GM23338 (cell line): ENCODE measurements at regions not wholly inside any gene's neighbourhood (a gene's known extent, or its start where the extent isn't known, plus 50 kb on each side); places are given as distances from the start of the nearest gene placed in this dataset.

Source experiments
- ATAC-seq: fragments of 200-7000 bp; cut with Tn5 transposase; 3 replicates; pipeline ENCODE4 v1.9.1; 2020
- DNase-seq: peaks from one replicate; pipeline ENCODE4 v3.0.0-alpha.2; 2015; ENCODE audit warnings: low spot score
- H2AFZ ChIP-seq: fragments of 200-600 bp; sonication (generic); 2 replicates; pipeline ENCODE4 v1.8.0; 2016; ENCODE audit warnings: antibody characterized with exemption, mild to moderate bottlenecking, moderate library complexity
- H3F3A ChIP-seq: fragments of 200-600 bp; sonication (generic); replicated peaks from 2 replicates; pipeline ENCODE4 v1.8.0; 2017; ENCODE audit warnings: antibody characterized with exemption, mixed run types, low read depth
- H3K27ac ChIP-seq: fragments of 200-600 bp; sonication (generic); 2 replicates; pipeline ENCODE4 v1.6.1; 2016; ENCODE audit warnings: low read depth
- H3K27me3 ChIP-seq: fragments of 200-600 bp; sonication (generic); 2 replicates; pipeline ENCODE4 v1.8.0; 2016; ENCODE audit warnings: mild to moderate bottlenecking, mixed run types, moderate library complexity; ENCODE audit not compliant: insufficient read depth
- H3K36me3 ChIP-seq: fragments of 200-600 bp; sonication (generic); 2 replicates; pipeline ENCODE4 v1.8.0; 2016; ENCODE audit warnings: mild to moderate bottlenecking; ENCODE audit not compliant: insufficient read depth
- H3K4me1 ChIP-seq: fragments of 200-600 bp; sonication (generic); 2 replicates; pipeline ENCODE4 v1.8.0; 2016; ENCODE audit warnings: mild to moderate bottlenecking, moderate library complexity; ENCODE audit not compliant: insufficient read depth
- H3K4me2 ChIP-seq: fragments of 200-600 bp; sonication (generic); 2 replicates; pipeline ENCODE4 v1.7.1; 2017; ENCODE audit warnings: mixed run types
- H3K4me3 ChIP-seq: fragments of 200-600 bp; sonication (generic); 2 replicates; pipeline ENCODE4 v1.6.1; 2016; ENCODE audit warnings: mixed run types
- H3K79me2 ChIP-seq: fragments of 200-600 bp; sonication (generic); replicated peaks from 2 replicates; pipeline ENCODE4 v1.8.0; 2017; ENCODE audit warnings: mild to moderate bottlenecking; ENCODE audit not compliant: insufficient read depth
- H3K9me2 ChIP-seq: fragments of 200-600 bp; sonication (generic); 2 replicates; pipeline ENCODE4 v1.8.0; 2017; ENCODE audit not compliant: insufficient read depth
- H4K20me1 ChIP-seq: fragments of 200-600 bp; sonication (generic); replicated peaks from 2 replicates; pipeline ENCODE4 v1.8.0; 2017; ENCODE audit warnings: mild to moderate bottlenecking; ENCODE audit not compliant: insufficient read depth
- H3K27ac Mint-ChIP-seq: 2 replicates; pipeline ENCODE4 v1.8.0; 2020; ENCODE audit warnings: inconsistent platforms, mild to moderate bottlenecking, moderate library complexity, mixed read lengths
- H3K27me3 Mint-ChIP-seq: 3 replicates; pipeline ENCODE4 v1.8.0; 2022; ENCODE audit warnings: low read depth, mild to moderate bottlenecking, moderate library complexity, mixed read lengths, inconsistent platforms; ENCODE audit not compliant: insufficient read depth, poor library complexity
- H3K36me3 Mint-ChIP-seq: 3 replicates; pipeline ENCODE4 v1.8.0; 2021; ENCODE audit warnings: low read depth, mild to moderate bottlenecking, inconsistent platforms, moderate library complexity, mixed read lengths
- H3K4me1 Mint-ChIP-seq: 3 replicates; pipeline ENCODE4 v1.8.0; 2020; ENCODE audit warnings: mild to moderate bottlenecking, inconsistent platforms, mixed read lengths
- H3K4me3 Mint-ChIP-seq: 3 replicates; pipeline ENCODE4 v1.8.0; 2021; ENCODE audit warnings: moderate library complexity, mild to moderate bottlenecking, inconsistent platforms, mixed read lengths
- H3K9me3 Mint-ChIP-seq: 3 replicates; pipeline ENCODE4 v1.8.0; 2020; ENCODE audit warnings: moderate library complexity, mild to moderate bottlenecking, inconsistent platforms, mixed read lengths
- CREB1 ChIP-seq: fragments of 250-450 bp; sonication (Bioruptor Pico); IDR thresholded peaks from 2 replicates; pipeline ENCODE4 v1.5.0; 2020; ENCODE audit warnings: low read depth, mild to moderate bottlenecking, moderate library complexity
- CTCF ChIP-seq, 2 experiments: fragments of 200-600 bp in 1 of 2; sonication (generic) in 1 of 2; conservative IDR thresholded peaks; 2 replicates each; pipeline versions ENCODE4 v1.5.1 to v1.6.1; 2016 to 2017; ENCODE audit warnings: antibody characterized with exemption in 2 of 2, low read depth in 2 of 2, mild to moderate bottlenecking in 2 of 2, moderate library complexity in 1 of 2
- EZH2 ChIP-seq: fragments of 200-600 bp; sonication (generic); IDR thresholded peaks from one replicate; pipeline ENCODE4 v1.8.0; 2017; ENCODE audit warnings: antibody characterized with exemption, mild to moderate bottlenecking, low read depth; ENCODE audit not compliant: unreplicated experiment
- JUNB ChIP-seq: IDR thresholded peaks from one replicate; pipeline ENCODE4 v1.6.1; 2016; ENCODE audit warnings: antibody characterized with exemption; ENCODE audit not compliant: unreplicated experiment
- POLR2AphosphoS5 ChIP-seq: IDR thresholded peaks from 2 replicates; pipeline ENCODE4 v1.6.1; 2016; ENCODE audit warnings: antibody characterized with exemption, low read depth
- REST ChIP-seq: IDR thresholded peaks from one replicate; pipeline ENCODE4 v1.6.1; 2018; ENCODE audit warnings: antibody characterized with exemption; ENCODE audit not compliant: unreplicated experiment
- ZNF331 ChIP-seq: fragments of 250-450 bp; sonication (Bioruptor Pico); IDR thresholded peaks from 2 replicates; pipeline ENCODE4 v1.5.0; 2020; ENCODE audit warnings: low read depth, mild to moderate bottlenecking, moderate library complexity
- TF ChIP-seq, protein P1 (sequence below): fragments of 250-450 bp; sonication (Bioruptor Pico); IDR thresholded peaks from 2 replicates; pipeline ENCODE4 v1.5.0; 2020; ENCODE audit warnings: mild to moderate bottlenecking, moderate library complexity
- TF ChIP-seq, protein P2 (sequence below): IDR thresholded peaks from 2 replicates; pipeline ENCODE4 v1.6.1; 2016; ENCODE audit warnings: antibody characterized with exemption

- no peak for DNase-seq
- H3K27me3 Mint-ChIP-seq: peaks cover 8% of the 10 kb centered on the region
- no peaks in the 10 kb centered on the region for H3K79me2 ChIP-seq
- no peak overlapping the region for H2AFZ ChIP-seq
- H3K4me3 ChIP-seq: no peak overlapping the region
- H4K20me1 ChIP-seq: no peaks in the 10 kb centered on the region
- TF ChIP-seq POLR2AphosphoS5 (no peak), JUNB (no peak), CTCF (conservative IDR thresholded peaks at IDR 0.05; ENCODE audit: low read depth in 2 of 2) (no peak), REST (no peak), ZNF331 (CRISPR knock-in tag) (no peak), EZH2 (no peak), CREB1 (CRISPR knock-in tag) (no peak)
- TF ChIP-seq, protein P1, sequence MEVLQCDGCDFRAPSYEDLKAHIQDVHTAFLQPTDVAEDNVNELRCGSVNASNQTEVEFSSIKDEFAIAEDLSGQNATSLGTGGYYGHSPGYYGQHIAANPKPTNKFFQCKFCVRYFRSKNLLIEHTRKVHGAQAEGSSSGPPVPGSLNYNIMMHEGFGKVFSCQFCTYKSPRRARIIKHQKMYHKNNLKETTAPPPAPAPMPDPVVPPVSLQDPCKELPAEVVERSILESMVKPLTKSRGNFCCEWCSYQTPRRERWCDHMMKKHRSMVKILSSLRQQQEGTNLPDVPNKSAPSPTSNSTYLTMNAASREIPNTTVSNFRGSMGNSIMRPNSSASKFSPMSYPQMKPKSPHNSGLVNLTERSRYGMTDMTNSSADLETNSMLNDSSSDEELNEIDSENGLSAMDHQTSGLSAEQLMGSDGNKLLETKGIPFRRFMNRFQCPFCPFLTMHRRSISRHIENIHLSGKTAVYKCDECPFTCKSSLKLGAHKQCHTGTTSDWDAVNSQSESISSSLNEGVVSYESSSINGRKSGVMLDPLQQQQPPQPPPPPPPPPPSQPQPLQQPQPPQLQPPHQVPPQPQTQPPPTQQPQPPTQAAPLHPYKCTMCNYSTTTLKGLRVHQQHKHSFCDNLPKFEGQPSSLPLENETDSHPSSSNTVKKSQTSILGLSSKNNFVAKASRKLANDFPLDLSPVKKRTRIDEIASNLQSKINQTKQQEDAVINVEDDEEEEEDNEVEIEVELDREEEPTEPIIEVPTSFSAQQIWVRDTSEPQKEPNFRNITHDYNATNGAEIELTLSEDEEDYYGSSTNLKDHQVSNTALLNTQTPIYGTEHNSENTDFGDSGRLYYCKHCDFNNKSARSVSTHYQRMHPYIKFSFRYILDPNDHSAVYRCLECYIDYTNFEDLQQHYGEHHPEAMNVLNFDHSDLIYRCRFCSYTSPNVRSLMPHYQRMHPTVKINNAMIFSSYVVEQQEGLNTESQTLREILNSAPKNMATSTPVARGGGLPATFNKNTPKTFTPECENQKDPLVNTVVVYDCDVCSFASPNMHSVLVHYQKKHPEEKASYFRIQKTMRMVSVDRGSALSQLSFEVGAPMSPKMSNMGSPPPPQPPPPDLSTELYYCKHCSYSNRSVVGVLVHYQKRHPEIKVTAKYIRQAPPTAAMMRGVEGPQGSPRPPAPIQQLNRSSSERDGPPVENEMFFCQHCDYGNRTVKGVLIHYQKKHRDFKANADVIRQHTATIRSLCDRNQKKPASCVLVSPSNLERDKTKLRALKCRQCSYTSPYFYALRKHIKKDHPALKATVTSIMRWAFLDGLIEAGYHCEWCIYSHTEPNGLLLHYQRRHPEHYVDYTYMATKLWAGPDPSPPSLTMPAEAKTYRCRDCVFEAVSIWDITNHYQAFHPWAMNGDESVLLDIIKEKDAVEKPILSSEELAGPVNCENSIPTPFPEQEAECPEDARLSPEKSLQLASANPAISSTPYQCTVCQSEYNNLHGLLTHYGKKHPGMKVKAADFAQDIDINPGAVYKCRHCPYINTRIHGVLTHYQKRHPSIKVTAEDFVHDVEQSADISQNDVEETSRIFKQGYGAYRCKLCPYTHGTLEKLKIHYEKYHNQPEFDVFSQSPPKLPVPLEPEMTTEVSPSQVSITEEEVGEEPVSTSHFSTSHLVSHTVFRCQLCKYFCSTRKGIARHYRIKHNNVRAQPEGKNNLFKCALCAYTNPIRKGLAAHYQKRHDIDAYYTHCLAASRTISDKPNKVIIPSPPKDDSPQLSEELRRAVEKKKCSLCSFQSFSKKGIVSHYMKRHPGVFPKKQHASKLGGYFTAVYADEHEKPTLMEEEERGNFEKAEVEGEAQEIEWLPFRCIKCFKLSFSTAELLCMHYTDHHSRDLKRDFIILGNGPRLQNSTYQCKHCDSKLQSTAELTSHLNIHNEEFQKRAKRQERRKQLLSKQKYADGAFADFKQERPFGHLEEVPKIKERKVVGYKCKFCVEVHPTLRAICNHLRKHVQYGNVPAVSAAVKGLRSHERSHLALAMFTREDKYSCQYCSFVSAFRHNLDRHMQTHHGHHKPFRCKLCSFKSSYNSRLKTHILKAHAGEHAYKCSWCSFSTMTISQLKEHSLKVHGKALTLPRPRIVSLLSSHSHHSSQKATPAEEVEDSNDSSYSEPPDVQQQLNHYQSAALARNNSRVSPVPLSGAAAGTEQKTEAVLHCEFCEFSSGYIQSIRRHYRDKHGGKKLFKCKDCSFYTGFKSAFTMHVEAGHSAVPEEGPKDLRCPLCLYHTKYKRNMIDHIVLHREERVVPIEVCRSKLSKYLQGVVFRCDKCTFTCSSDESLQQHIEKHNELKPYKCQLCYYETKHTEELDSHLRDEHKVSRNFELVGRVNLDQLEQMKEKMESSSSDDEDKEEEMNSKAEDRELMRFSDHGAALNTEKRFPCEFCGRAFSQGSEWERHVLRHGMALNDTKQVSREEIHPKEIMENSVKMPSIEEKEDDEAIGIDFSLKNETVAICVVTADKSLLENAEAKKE (CRISPR knock-in tag): no peak
- TF ChIP-seq, protein P2, sequence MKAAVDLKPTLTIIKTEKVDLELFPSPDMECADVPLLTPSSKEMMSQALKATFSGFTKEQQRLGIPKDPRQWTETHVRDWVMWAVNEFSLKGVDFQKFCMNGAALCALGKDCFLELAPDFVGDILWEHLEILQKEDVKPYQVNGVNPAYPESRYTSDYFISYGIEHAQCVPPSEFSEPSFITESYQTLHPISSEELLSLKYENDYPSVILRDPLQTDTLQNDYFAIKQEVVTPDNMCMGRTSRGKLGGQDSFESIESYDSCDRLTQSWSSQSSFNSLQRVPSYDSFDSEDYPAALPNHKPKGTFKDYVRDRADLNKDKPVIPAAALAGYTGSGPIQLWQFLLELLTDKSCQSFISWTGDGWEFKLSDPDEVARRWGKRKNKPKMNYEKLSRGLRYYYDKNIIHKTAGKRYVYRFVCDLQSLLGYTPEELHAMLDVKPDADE: no peak
- H3K4me2 ChIP-seq: no peak overlapping the region
- H3K27ac Mint-ChIP-seq: no peak overlapping the region
- H3K4me1 ChIP-seq: no peaks in the 10 kb centered on the region
- no peaks in the 10 kb centered on the region for H3K9me3 Mint-ChIP-seq
- no peaks in the 10 kb centered on the region for H3F3A ChIP-seq
- peaks cover 3% of the 10 kb centered on the region; the same call in 1 of the 2 replicates for H3K9me2 ChIP-seq
- no peaks in the 10 kb centered on the region for H3K27me3 ChIP-seq
- peaks cover 4% of the 10 kb centered on the region; the same call in 2 of the 3 replicates for H3K4me1 Mint-ChIP-seq
- no peak for ATAC-seq
- no peak overlapping the region for H3K4me3 Mint-ChIP-seq
- H3K36me3 ChIP-seq: no peaks in the 10 kb centered on the region
- H3K27ac ChIP-seq: no peak overlapping the region
- H3K36me3 Mint-ChIP-seq: no peaks in the 10 kb centered on the region; the same call in 2 of the 3 replicates
Measured at GRCh38 chr21:38611277-38611676, 113.0 kb upstream of the ERG start.
